Suprapubic skin (tissue), 3 donors: ENCODE measurements at regions not wholly inside any gene's neighbourhood (a gene's known extent, or its start where the extent isn't known, plus 50 kb on each side); places are given as distances from the start of the nearest gene placed in this dataset.

Experiments
- POLR2AphosphoS5 ChIP-seq, 3 donors: sonication (generic); formaldehyde crosslinking; IDR thresholded peaks; one replicate each; pipeline ENCODE4 v1.6.1; 2017; ENCODE audit warnings: antibody characterized with exemption in 3 of 3
- TF ChIP-seq, protein P1 (sequence below), 2 donors: fragments of 200-600 bp in 1 of 2; fragments of 450-650 bp in 1 of 2; sonication (generic) in 1 of 2; IDR thresholded peaks; one replicate each; pipeline ENCODE4 v1.5.1; 2016 to 2019; ENCODE audit warnings: antibody characterized with exemption in 2 of 2, mild to moderate bottlenecking in 1 of 2, moderate library complexity in 1 of 2

GRCh38 chr9:30944225-30944569 lies 1440.2 kb upstream of the ACO1 start:
- TF ChIP-seq, protein P1, sequence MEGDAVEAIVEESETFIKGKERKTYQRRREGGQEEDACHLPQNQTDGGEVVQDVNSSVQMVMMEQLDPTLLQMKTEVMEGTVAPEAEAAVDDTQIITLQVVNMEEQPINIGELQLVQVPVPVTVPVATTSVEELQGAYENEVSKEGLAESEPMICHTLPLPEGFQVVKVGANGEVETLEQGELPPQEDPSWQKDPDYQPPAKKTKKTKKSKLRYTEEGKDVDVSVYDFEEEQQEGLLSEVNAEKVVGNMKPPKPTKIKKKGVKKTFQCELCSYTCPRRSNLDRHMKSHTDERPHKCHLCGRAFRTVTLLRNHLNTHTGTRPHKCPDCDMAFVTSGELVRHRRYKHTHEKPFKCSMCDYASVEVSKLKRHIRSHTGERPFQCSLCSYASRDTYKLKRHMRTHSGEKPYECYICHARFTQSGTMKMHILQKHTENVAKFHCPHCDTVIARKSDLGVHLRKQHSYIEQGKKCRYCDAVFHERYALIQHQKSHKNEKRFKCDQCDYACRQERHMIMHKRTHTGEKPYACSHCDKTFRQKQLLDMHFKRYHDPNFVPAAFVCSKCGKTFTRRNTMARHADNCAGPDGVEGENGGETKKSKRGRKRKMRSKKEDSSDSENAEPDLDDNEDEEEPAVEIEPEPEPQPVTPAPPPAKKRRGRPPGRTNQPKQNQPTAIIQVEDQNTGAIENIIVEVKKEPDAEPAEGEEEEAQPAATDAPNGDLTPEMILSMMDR (IDR thresholded peaks at IDR 0.05), result no peak
- no peak for TF ChIP-seq POLR2AphosphoS5 (IDR thresholded peaks at IDR 0.05)
